ENCODE measurements at regions not wholly inside any gene's neighbourhood (a gene's known extent, or its start where the extent isn't known, plus 50 kb on each side); places are given as distances from the start of the nearest gene placed in this dataset.

DNA sequence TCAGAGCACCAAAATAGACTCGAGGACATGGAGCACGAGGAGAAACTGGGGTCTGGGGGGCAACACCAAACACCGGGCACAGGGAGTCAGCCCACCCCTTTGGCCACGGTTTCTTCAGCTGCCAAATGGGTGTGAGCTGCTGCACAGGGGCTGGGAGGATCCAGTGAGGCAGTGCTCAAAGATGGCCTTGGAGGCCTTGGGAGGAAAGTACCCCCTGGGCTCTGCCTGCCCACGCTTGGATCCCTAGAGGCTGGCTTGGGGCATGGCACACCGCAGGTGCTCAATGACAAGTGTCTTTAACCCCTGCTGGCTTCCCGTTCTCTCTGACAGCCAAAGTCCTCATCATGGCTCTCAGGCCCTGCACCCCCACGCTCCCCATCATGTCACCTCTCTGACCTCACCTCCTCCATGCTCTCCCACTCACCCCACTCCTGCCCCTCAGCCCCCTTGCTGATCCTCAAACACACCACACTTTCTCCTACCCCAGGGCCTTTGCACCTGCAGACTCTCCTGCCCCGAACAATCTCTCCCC, 190.3 kb downstream of the ANKRD60 start:
- Histone ChIP-seq H3K79me2 (ENCODE audit: insufficient read depth, low read length) (no peaks in the 10 kb centered on the region), H3K4me3 (replicated peaks in 1 of 2; ENCODE audit: low read depth in 1 of 2, low read length in 2 of 2) (no peak overlapping the region), H3K27me3 (ENCODE audit: insufficient read depth, low read length) (peaks cover 34% of the 10 kb centered on the region), H3K4me2 (ENCODE audit: low read length) (no peak overlapping the region), H3K27ac (ENCODE audit: low read depth, low read length) (no peak overlapping the region), H3K9ac (ENCODE audit: low read length) (no peak overlapping the region), H2AFZ (ENCODE audit: low read depth, low read length, poor library complexity, severe bottlenecking) (no peak overlapping the region), H3K36me3 (ENCODE audit: control insufficient read depth in 1 of 2, insufficient read depth in 2 of 2, low read length in 2 of 2) (no peaks in the 10 kb centered on the region), H3K4me1 (ENCODE audit: control insufficient read depth in 1 of 2, insufficient read depth in 2 of 2, low read length in 2 of 2) (no peaks in the 10 kb centered on the region), H4K20me1 (ENCODE audit: insufficient read depth) (no peaks in the 10 kb centered on the region), H3K9me2 (ENCODE audit: insufficient read depth) (no peaks in the 10 kb centered on the region), H3K9me3 (ENCODE audit: control insufficient read depth in 1 of 2, insufficient read depth in 1 of 2, low read depth in 1 of 2, low read length in 2 of 2) (no peaks in the 10 kb centered on the region)
- BruUV-seq (replicated peaks) = no TSS peak
- ChIA-PET CTCF (no interaction called here), RAD21 (ENCODE audit: low non-redundant PET in 1 of 2, low total read pairs in 2 of 2, uncharacterized antibody in 2 of 2, unreplicated experiment in 2 of 2) (no interaction called here), POLR2A (no interaction called here)
- intact Hi-C loops (cut with micrococcal nuclease) = no loop called here
- ATAC-seq = no peak
- TF ChIP-seq, protein P1, sequence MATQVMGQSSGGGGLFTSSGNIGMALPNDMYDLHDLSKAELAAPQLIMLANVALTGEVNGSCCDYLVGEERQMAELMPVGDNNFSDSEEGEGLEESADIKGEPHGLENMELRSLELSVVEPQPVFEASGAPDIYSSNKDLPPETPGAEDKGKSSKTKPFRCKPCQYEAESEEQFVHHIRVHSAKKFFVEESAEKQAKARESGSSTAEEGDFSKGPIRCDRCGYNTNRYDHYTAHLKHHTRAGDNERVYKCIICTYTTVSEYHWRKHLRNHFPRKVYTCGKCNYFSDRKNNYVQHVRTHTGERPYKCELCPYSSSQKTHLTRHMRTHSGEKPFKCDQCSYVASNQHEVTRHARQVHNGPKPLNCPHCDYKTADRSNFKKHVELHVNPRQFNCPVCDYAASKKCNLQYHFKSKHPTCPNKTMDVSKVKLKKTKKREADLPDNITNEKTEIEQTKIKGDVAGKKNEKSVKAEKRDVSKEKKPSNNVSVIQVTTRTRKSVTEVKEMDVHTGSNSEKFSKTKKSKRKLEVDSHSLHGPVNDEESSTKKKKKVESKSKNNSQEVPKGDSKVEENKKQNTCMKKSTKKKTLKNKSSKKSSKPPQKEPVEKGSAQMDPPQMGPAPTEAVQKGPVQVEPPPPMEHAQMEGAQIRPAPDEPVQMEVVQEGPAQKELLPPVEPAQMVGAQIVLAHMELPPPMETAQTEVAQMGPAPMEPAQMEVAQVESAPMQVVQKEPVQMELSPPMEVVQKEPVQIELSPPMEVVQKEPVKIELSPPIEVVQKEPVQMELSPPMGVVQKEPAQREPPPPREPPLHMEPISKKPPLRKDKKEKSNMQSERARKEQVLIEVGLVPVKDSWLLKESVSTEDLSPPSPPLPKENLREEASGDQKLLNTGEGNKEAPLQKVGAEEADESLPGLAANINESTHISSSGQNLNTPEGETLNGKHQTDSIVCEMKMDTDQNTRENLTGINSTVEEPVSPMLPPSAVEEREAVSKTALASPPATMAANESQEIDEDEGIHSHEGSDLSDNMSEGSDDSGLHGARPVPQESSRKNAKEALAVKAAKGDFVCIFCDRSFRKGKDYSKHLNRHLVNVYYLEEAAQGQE (IDR thresholded peaks at IDR 0.05; ENCODE audit: low read depth) = no peak
- TF ChIP-seq EZH2 (IDR thresholded peaks at IDR 0.05) = no peak
- TF ChIP-seq RAD21 (IDR thresholded peaks at IDR 0.05; ENCODE audit: low read depth) = no peak
- no peak for TF ChIP-seq ZNF274 (IDR thresholded peaks at IDR 0.05; ENCODE audit: low read depth, low read length)
- DNase-seq (ENCODE audit: low read depth, low spot score) = no peak

DNA sequence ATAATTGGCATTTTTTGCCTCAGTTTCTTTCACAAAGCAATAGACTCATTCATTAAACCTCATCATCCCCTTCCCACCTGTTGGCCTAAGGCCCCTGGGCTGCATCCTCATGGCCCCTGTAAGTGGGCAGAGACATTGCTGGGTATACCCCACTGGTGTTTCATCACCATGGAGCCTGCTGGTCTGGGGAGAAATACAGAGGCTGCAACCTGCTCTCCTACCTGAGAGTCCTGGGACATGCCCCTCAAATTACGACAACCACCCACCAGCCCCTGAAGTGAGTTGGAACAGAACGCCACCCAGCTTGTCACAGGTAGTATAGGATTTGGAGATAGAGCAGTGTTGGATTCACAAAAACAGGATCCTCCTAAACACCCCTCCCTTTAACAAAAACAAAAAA, 190.8 kb downstream of the ANKRD60 start:
- ATAC-seq (no peak), DNase-seq (ENCODE audit: low read depth, low spot score) (no peak)
- no peak overlapping the region for H3K9ac ChIP-seq (ENCODE audit: low read length)
- ChIA-PET CTCF (no interaction called here), POLR2A (no interaction called here), RAD21 (ENCODE audit: low non-redundant PET in 1 of 2, low total read pairs in 2 of 2, uncharacterized antibody in 2 of 2, unreplicated experiment in 2 of 2) (no interaction called here)
- no peaks in the 10 kb centered on the region for H3K79me2 ChIP-seq (ENCODE audit: insufficient read depth, low read length)
- no peaks in the 10 kb centered on the region for H3K4me1 ChIP-seq (ENCODE audit: control insufficient read depth in 1 of 2, insufficient read depth in 2 of 2, low read length in 2 of 2)
- H3K9me3 ChIP-seq (ENCODE audit: control insufficient read depth in 1 of 2, insufficient read depth in 1 of 2, low read depth in 1 of 2, low read length in 2 of 2) = no peaks in the 10 kb centered on the region
- H3K9me2 ChIP-seq (ENCODE audit: insufficient read depth) = no peaks in the 10 kb centered on the region
- no peaks in the 10 kb centered on the region for H3K36me3 ChIP-seq (ENCODE audit: control insufficient read depth in 1 of 2, insufficient read depth in 2 of 2, low read length in 2 of 2)
- no TSS peak for BruUV-seq (replicated peaks)
- H2AFZ ChIP-seq (ENCODE audit: low read depth, low read length, poor library complexity, severe bottlenecking) = no peak overlapping the region
- intact Hi-C loops (cut with micrococcal nuclease) = no loop called here
- no peak overlapping the region for H3K27ac ChIP-seq (ENCODE audit: low read depth, low read length)
- H3K27me3 ChIP-seq (ENCODE audit: insufficient read depth, low read length) = peaks cover 34% of the 10 kb centered on the region
- no peak overlapping the region for H3K4me3 ChIP-seq (replicated peaks in 1 of 2; ENCODE audit: low read depth in 1 of 2, low read length in 2 of 2)
- no peak overlapping the region for H3K4me2 ChIP-seq (ENCODE audit: low read length)
- no peaks in the 10 kb centered on the region for H4K20me1 ChIP-seq (ENCODE audit: insufficient read depth)
- TF ChIP-seq ELF1 (IDR thresholded peaks at IDR 0.05; ENCODE audit: borderline replicate concordance, low read depth) = no peak
- no peak for TF ChIP-seq YY1 (IDR thresholded peaks at IDR 0.05; ENCODE audit: extremely low read depth, insufficient replicate concordance, low read depth, low read length)
- no peak for TF ChIP-seq SP1 (IDR thresholded peaks at IDR 0.05; ENCODE audit: low read depth)
- TF ChIP-seq TCF7L2 (IDR thresholded peaks at IDR 0.05; ENCODE audit: borderline replicate concordance, extremely low read depth, insufficient read depth, insufficient read length) = no peak
- TF ChIP-seq SRF (IDR thresholded peaks at IDR 0.05; ENCODE audit: low read depth) = no peak
- TF ChIP-seq EZH2phosphoT487 (IDR thresholded peaks at IDR 0.05; ENCODE audit: borderline replicate concordance) = no peak
- no peak for TF ChIP-seq POLR2A (IDR thresholded peaks at IDR 0.05; ENCODE audit: borderline replicate concordance, extremely low read depth, insufficient read depth, insufficient read length)
- no peak for TF ChIP-seq FOSL1 (IDR thresholded peaks at IDR 0.05; ENCODE audit: low read depth)
- TF ChIP-seq EZH2 (IDR thresholded peaks at IDR 0.05) = no peak
- TF ChIP-seq, protein P1 (IDR thresholded peaks at IDR 0.05; ENCODE audit: low read depth) = no peak
- TF ChIP-seq CBX3 (IDR thresholded peaks at IDR 0.05; ENCODE audit: low read depth) = no peak
- TF ChIP-seq POLR2AphosphoS5 (IDR thresholded peaks at IDR 0.05; ENCODE audit: low read depth, low read length) = no peak
- TF ChIP-seq JUND (IDR thresholded peaks at IDR 0.05) = no peak
- TF ChIP-seq EGR1 (IDR thresholded peaks at IDR 0.05; ENCODE audit: low read depth) = no peak

Measured in HCT116 (cell line).